HEK293 (cell line): ENCODE measurements at regions not wholly inside any gene's neighbourhood (a gene's known extent, or its start where the extent isn't known, plus 50 kb on each side); places are given as distances from the start of the nearest gene placed in this dataset.

ENCODE experiments used
- REST ChIP-seq: fragments of 450-650 bp; formaldehyde crosslinking; IDR thresholded peaks from 2 replicates; pipeline ENCODE4 v1.5.1; 2016; ENCODE audit warnings: missing biosample characterization, missing genetic modification characterization
- TF ChIP-seq, protein P1 (sequence below): fragments of 450-650 bp; formaldehyde crosslinking; IDR thresholded peaks from 2 replicates; pipeline ENCODE4 v1.5.1; 2016; ENCODE audit warnings: missing biosample characterization, missing genetic modification characterization

DNA sequence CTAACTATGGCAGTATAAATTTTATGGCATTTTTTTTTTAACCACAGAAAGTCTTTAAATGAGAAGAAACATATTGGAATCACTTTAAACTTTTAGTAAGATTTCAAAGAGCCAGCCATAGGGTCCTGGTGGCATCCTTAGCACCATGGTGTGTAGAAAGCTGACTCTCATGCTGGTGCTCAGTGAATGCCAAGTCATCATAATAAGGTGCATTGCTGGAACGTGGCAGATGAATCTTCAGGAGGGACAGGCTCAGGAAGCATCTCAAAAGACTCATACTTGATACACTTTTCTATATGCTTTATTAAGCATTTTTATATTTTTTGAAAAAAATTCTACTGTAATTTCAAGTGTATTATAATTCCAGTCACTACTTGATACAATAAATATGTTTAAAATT is 274.2 kb downstream of the ZIC4 start:
- no peak for TF ChIP-seq REST
- TF ChIP-seq, protein P1, sequence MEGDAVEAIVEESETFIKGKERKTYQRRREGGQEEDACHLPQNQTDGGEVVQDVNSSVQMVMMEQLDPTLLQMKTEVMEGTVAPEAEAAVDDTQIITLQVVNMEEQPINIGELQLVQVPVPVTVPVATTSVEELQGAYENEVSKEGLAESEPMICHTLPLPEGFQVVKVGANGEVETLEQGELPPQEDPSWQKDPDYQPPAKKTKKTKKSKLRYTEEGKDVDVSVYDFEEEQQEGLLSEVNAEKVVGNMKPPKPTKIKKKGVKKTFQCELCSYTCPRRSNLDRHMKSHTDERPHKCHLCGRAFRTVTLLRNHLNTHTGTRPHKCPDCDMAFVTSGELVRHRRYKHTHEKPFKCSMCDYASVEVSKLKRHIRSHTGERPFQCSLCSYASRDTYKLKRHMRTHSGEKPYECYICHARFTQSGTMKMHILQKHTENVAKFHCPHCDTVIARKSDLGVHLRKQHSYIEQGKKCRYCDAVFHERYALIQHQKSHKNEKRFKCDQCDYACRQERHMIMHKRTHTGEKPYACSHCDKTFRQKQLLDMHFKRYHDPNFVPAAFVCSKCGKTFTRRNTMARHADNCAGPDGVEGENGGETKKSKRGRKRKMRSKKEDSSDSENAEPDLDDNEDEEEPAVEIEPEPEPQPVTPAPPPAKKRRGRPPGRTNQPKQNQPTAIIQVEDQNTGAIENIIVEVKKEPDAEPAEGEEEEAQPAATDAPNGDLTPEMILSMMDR, result no peak
